ENCODE measurements at regions not wholly inside any gene's neighbourhood (a gene's known extent, or its start where the extent isn't known, plus 50 kb on each side); places are given as distances from the start of the nearest gene placed in this dataset.

- no peak for DNase-seq (ENCODE audit: low read depth in 4 of 4, low spot score in 3 of 4)
Measured at GRCh38 chr16:74100395-74101326, 196.0 kb upstream of the PSMD7 start.

- no peak for DNase-seq (ENCODE audit: low read depth in 4 of 4, low spot score in 3 of 4)
Measured at GRCh38 chr16:74099530-74099929, 197.1 kb upstream of the PSMD7 start.

GRCh38 chr16:74094962-74095361 lies 201.7 kb upstream of the PSMD7 start:
- no peak for DNase-seq (ENCODE audit: low read depth in 4 of 4, low spot score in 3 of 4)

GRCh38 chr16:74094514-74094913 lies 202.1 kb upstream of the PSMD7 start:
- DNase-seq (ENCODE audit: low read depth in 4 of 4, low spot score in 3 of 4), result no peak

GRCh38 chr16:74092336-74092735 lies 204.3 kb upstream of the PSMD7 start:
- DNase-seq (ENCODE audit: low read depth in 4 of 4, low spot score in 3 of 4), result no peak

GRCh38 chr16:74090871-74091270 lies 205.7 kb upstream of the PSMD7 start:
- no peak for DNase-seq (ENCODE audit: low read depth in 4 of 4, low spot score in 3 of 4)

- no peak for DNase-seq (ENCODE audit: low read depth in 4 of 4, low spot score in 3 of 4)
Measured at GRCh38 chr16:74083541-74083940, 213.1 kb upstream of the PSMD7 start.

GRCh38 chr16:74080311-74080710 lies 216.3 kb upstream of the PSMD7 start:
- DNase-seq (ENCODE audit: low read depth in 4 of 4, low spot score in 3 of 4), result no peak

- DNase-seq (ENCODE audit: low read depth in 4 of 4, low spot score in 3 of 4), result no peak
Measured at GRCh38 chr16:74079232-74079586, 217.4 kb upstream of the PSMD7 start.

GRCh38 chr16:74078511-74079231 lies 217.9 kb upstream of the PSMD7 start:
- no peak for DNase-seq (ENCODE audit: low read depth in 4 of 4, low spot score in 3 of 4)

- no peak for DNase-seq (ENCODE audit: low read depth in 4 of 4, low spot score in 3 of 4)
Measured at GRCh38 chr16:74076568-74076967, 220.0 kb upstream of the PSMD7 start.

GRCh38 chr16:74075393-74075792 lies 221.2 kb upstream of the PSMD7 start:
- DNase-seq (ENCODE audit: low read depth in 4 of 4, low spot score in 3 of 4), result no peak

GRCh38 chr16:74073456-74073855 lies 223.2 kb upstream of the PSMD7 start:
- no peak for DNase-seq (ENCODE audit: low read depth in 4 of 4, low spot score in 3 of 4)

GRCh38 chr16:74071996-74072535 lies 224.5 kb upstream of the PSMD7 start:
- DNase-seq (ENCODE audit: low read depth in 4 of 4, low spot score in 3 of 4), result no peak

GRCh38 chr16:74070237-74070636 lies 226.4 kb upstream of the PSMD7 start:
- no peak for DNase-seq (ENCODE audit: low read depth in 4 of 4, low spot score in 3 of 4)

- DNase-seq (ENCODE audit: low read depth in 4 of 4, low spot score in 3 of 4), result no peak
Measured at GRCh38 chr16:74064120-74064735, 232.4 kb upstream of the PSMD7 start.

GRCh38 chr16:74053826-74054225 lies 242.8 kb upstream of the PSMD7 start:
- no peak for DNase-seq (ENCODE audit: low read depth in 4 of 4, low spot score in 3 of 4)

- DNase-seq (ENCODE audit: low read depth in 4 of 4, low spot score in 3 of 4), result no peak
Measured at GRCh38 chr16:74053312-74053711, 243.3 kb upstream of the PSMD7 start.

GRCh38 chr16:74052016-74052415 lies 244.6 kb upstream of the PSMD7 start:
- DNase-seq (ENCODE audit: low read depth in 4 of 4, low spot score in 3 of 4), result no peak

- DNase-seq (ENCODE audit: low read depth in 4 of 4, low spot score in 3 of 4), result no peak
Measured at GRCh38 chr16:74049027-74049426, 247.6 kb upstream of the PSMD7 start.

- DNase-seq (ENCODE audit: low read depth in 4 of 4, low spot score in 3 of 4), result no peak
Measured at GRCh38 chr16:74046524-74046923, 250.1 kb upstream of the PSMD7 start.
